Dendritic cell treated with granulocyte-macrophage colony-stimulating factor and Interleukin-4, amounts not matched to agents 40 ng/mL and 50 ng/mL, for 4 days (primary cell): ENCODE measurements at regions not wholly inside any gene's neighbourhood (a gene's known extent, or its start where the extent isn't known, plus 50 kb on each side); places are given as distances from the start of the nearest gene placed in this dataset.

ENCODE experiments used
- H3K27ac Mint-ChIP-seq: one replicate; pipeline ENCODE4 v1.8.0; 2022; ENCODE audit warnings: mild to moderate bottlenecking, mixed read lengths
- H3K27me3 Mint-ChIP-seq: one replicate; pipeline ENCODE4 v1.8.0; 2022; ENCODE audit warnings: mild to moderate bottlenecking, mixed read lengths
- H3K36me3 Mint-ChIP-seq: one replicate; pipeline ENCODE4 v1.8.0; 2022; ENCODE audit warnings: low read depth, mixed read lengths
- H3K4me1 Mint-ChIP-seq: one replicate; pipeline ENCODE4 v1.8.0; 2022; ENCODE audit warnings: low read depth, mixed read lengths
- H3K4me3 Mint-ChIP-seq: one replicate; pipeline ENCODE4 v1.8.0; 2022; ENCODE audit warnings: mild to moderate bottlenecking, moderate library complexity, mixed read lengths
- H3K9me3 Mint-ChIP-seq: one replicate; pipeline ENCODE4 v1.8.0; 2022; ENCODE audit warnings: mixed read lengths
- intact Hi-C: fragments of 100-400 bp; cut with micrococcal nuclease; formaldehyde crosslinking; loops from one replicate; pipeline ENCODE4 v1.15.0; 2022

DNA sequence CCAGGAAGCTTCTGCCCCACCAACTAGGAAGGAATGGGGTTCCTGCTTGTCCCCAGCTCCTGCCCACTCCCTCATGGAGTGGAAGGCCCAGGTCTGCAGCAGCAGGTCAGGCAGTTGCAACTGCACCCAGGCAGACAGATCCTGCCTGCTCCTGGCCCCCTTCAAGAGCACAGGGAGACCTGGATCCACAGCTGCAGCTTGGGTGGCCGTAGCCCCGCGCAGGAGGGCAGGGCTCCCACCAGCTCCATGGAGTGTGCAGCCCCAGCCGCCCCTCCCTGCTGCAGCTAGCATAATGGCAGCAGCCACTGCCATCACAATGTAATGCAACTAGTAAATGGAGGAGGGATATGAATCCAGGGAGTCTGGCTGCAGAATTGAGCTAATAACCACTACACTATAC, 187.5 kb upstream of the PLET1 start:
- Mint-ChIP-seq H3K27me3 (no peaks in the 10 kb centered on the region), H3K27ac (no peak overlapping the region), H3K4me1 (no peaks in the 10 kb centered on the region), H3K9me3 (peaks cover 20% of the 10 kb centered on the region), H3K36me3 (no peaks in the 10 kb centered on the region), H3K4me3 (no peak overlapping the region)
- intact Hi-C loops: no loop called here

DNA sequence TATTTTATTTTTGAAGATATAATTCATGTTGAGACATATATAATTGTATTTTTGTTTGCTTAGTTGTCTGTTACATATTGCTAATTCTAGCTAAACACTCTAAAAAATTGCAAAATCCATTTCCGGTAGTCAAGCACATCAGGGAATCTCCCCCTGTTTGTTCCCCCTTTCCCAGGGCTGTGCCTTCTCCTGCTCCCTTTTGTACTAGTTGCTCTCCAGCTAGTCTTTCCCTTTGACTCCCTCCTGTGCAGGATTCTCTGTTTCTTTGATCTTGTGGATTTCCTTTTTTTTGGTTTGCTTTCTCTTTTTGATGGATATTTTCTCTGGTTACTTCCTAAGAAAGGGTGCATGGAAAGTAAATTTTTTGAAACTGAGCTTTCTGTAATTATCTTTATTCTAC, 188.1 kb upstream of the PLET1 start:
- H3K9me3 Mint-ChIP-seq: peaks cover 17% of the 10 kb centered on the region
- intact Hi-C loops: no loop called here
- H3K4me3 Mint-ChIP-seq: no peak overlapping the region
- H3K27me3 Mint-ChIP-seq: no peaks in the 10 kb centered on the region
- no peaks in the 10 kb centered on the region for H3K36me3 Mint-ChIP-seq
- H3K27ac Mint-ChIP-seq: no peak overlapping the region
- H3K4me1 Mint-ChIP-seq: no peaks in the 10 kb centered on the region

DNA sequence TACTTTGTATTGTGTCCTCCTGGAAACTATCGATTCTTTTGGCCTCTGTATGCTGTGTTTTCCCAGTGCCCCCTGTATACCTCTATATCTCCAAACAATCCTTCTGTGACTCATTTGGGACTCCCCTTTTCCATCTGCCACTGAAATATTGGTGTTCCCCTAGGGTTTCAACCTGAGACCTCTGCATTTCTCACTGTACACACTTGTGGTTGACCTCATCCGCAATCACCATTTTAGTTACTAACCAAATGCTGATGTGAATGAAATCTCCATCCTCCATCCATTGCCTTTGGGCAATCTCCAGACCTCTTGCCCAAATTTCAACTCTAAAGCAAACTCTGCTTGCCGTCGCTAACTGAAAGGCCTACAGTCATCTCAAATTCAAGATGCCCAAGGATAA, 190.6 kb upstream of the PLET1 start:
- H3K27ac Mint-ChIP-seq: no peak overlapping the region
- no peak overlapping the region for H3K4me3 Mint-ChIP-seq
- no peaks in the 10 kb centered on the region for H3K27me3 Mint-ChIP-seq
- H3K9me3 Mint-ChIP-seq: no peaks in the 10 kb centered on the region
- no peaks in the 10 kb centered on the region for H3K4me1 Mint-ChIP-seq
- H3K36me3 Mint-ChIP-seq: no peaks in the 10 kb centered on the region
- intact Hi-C loops: loop anchor here (5.0 kb wide), 1 partner anchor 159 kb away; no protein-coding TSS in a partner anchor

DNA sequence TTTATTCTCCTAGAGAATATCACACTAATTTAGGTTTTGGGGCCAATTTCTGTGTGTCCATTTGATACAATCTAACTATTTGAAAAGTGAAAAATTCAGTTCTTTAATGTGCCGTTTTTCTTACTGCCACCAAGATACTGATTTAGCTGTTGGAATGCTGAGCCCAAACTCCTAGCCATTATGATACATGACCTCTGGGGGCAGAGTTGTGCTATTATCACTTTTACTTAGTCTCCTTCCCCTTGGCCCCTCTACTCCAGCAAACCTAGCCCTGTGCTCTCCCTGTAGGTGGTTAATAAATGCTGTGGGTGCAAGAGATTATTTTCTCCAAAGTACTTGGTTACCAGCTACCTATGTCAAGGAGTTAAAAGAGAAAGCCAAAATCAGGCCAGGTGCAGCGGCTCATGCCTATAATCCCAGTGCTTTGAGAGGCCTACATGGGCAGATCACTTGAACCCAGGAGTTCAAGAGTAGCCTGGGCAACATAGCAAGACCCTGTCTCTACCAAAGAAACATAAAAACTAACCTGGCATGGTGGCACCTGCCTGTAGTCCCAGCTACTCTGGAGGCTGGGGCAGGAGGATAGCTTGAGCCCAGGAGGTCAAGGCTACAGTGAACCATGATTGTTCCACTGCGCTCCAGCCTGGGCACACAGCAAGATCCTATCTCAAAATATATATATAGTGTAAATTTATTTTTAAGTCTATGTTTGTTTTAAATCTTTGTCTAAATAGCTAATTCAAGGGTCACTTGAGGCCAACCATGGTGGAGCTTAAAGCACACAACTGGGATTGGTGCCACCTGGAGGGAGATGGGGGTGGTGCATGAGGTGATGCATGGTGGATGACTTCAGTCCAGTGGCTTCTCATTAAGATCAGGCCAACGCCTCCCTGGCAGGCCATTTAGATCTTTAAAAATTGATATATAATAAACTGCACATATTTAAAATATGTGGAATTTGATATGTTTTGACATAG, 193.2 kb upstream of the PLET1 start:
- no peaks in the 10 kb centered on the region for H3K36me3 Mint-ChIP-seq
- H3K4me1 Mint-ChIP-seq: no peaks in the 10 kb centered on the region
- H3K9me3 Mint-ChIP-seq: no peaks in the 10 kb centered on the region
- H3K27ac Mint-ChIP-seq: no peak overlapping the region
- H3K4me3 Mint-ChIP-seq: no peak overlapping the region
- intact Hi-C loops: loop anchor here (5.0 kb wide), 1 partner anchor 162 kb away; no protein-coding TSS in a partner anchor
- H3K27me3 Mint-ChIP-seq: no peaks in the 10 kb centered on the region

DNA sequence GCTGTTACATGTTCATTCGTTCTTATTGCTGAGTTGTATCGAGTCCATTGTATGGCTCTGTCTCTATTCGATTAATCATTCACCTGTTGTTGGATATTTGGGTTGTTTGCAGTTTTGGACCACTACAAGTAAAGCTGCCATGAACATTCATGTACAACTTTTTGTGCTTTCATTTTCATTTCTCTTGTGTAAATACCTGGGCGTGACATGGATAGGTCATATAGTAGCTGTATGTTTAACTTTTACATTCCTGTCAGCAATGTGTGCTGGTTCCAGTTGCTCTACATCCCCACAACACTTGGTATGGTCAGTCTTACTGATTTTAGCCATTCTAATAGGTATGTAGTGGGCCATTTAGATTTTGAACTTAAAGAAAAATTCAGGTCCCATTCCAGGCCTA, 194.2 kb upstream of the PLET1 start:
- Mint-ChIP-seq H3K4me3 (no peak overlapping the region), H3K27ac (no peak overlapping the region), H3K4me1 (no peaks in the 10 kb centered on the region), H3K36me3 (no peaks in the 10 kb centered on the region), H3K27me3 (no peaks in the 10 kb centered on the region), H3K9me3 (no peaks in the 10 kb centered on the region)
- intact Hi-C loops: loop anchor here (5.0 kb wide), 1 partner anchor 163 kb away; no protein-coding TSS in a partner anchor

DNA sequence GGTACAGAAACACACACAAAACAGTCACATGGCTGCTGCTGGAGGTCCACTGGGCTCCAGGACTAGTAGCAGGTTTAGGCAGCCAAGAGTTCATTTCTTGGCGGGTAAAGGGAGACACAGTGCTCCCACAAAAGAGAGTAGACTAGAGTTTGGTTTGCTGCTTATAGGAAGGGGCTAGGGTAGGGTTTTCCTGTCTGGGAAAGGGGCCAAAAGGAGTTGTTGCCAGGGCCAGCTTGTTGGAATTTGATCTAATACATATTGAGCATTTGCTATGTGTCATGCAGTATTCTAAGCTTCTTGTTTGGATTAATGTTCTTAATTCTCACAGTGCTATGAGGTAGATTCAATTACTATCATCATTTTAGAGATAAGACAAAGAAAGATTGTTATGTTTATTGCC, 195.1 kb upstream of the PLET1 start:
- Mint-ChIP-seq H3K27ac (no peak overlapping the region), H3K36me3 (no peaks in the 10 kb centered on the region), H3K4me1 (no peaks in the 10 kb centered on the region), H3K4me3 (no peak overlapping the region), H3K9me3 (no peaks in the 10 kb centered on the region), H3K27me3 (no peaks in the 10 kb centered on the region)
- intact Hi-C loops: no loop called here

DNA sequence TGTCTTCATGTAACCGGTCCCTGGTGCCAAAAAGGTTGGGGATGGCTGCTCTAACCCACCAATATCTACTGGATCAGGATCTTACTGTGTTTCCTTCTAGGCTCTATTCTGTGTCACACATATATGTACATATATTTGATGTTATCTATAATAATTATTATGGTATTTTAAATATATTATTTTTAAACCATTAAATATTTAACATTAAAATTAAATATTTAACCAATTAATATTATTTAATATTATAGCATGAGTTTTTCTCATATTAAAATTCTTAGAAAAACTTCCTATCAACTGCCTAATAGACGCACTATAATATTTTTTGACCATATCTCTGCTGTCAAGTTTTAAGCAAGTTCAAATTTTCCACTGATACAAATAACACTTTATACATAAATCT, 196.9 kb upstream of the PLET1 start:
- Mint-ChIP-seq H3K27me3 (no peaks in the 10 kb centered on the region), H3K36me3 (no peaks in the 10 kb centered on the region), H3K4me3 (no peak overlapping the region), H3K9me3 (peaks cover 8% of the 10 kb centered on the region), H3K4me1 (no peaks in the 10 kb centered on the region), H3K27ac (no peak overlapping the region)
- intact Hi-C loops: no loop called here

DNA sequence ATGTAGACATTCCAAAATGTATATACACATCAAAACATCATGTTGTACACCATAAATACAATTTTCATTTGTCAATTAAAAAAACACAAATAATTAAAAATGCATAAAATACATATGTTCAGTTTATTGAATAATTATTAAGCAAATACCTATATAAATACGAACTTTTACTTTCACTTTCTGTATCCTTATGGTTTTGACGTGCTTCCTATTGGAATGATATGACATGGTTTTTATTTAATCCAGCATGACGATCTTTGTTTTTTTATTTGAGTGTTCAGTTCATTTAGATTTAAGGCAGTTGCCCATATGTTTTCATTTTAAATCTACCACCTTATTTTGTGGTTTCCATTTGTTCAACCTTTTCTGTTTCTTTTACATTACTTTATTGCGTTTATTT, 198.3 kb upstream of the PLET1 start:
- Mint-ChIP-seq H3K36me3 (no peaks in the 10 kb centered on the region), H3K9me3 (peaks cover 8% of the 10 kb centered on the region), H3K4me3 (no peak overlapping the region), H3K27ac (no peak overlapping the region), H3K27me3 (no peaks in the 10 kb centered on the region), H3K4me1 (no peaks in the 10 kb centered on the region)
- intact Hi-C loops: no loop called here

DNA sequence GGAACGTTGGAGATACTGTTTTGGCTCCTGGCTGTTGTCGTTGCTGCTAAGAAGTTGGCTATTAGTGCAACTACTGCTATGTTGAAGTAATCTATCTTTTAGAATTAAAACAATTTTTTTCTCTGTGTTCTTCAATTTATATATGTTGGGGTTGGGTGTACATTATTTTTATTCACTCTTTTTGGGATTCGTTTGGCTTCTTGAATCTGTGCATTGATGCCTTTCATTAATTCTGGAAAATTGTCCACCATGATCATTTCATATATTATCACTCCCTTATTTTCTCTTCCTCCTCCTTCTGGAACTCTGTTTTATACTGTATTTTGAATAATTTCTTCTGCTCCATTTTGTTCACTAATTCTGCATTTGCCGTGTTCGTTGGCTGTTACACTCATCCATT, 199.5 kb upstream of the PLET1 start:
- H3K27me3 Mint-ChIP-seq: no peaks in the 10 kb centered on the region
- peaks cover 8% of the 10 kb centered on the region for H3K9me3 Mint-ChIP-seq
- H3K27ac Mint-ChIP-seq: no peak overlapping the region
- no peaks in the 10 kb centered on the region for H3K4me1 Mint-ChIP-seq
- intact Hi-C loops: no loop called here
- H3K36me3 Mint-ChIP-seq: no peaks in the 10 kb centered on the region
- no peak overlapping the region for H3K4me3 Mint-ChIP-seq

DNA sequence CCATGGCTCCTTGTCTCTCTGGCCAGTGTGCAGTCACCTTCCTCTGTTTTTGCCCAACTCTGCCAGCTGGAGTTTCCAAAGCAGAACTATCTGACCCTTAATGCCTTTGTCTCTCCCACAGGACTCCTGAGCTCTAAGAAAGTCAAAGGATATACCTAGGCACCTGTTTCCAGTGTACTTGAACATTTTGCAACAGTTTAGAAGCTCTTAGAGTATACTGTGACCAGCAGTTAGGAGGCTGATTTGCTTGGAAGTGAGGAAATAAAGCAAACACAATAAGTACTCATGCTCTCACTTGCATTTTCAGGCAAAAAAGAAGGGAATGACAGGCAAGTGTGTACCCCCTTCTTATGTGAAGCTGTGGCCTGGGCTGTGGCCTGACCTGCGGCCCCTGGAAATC, 204.3 kb upstream of the PLET1 start:
- Mint-ChIP-seq H3K27me3 (no peaks in the 10 kb centered on the region), H3K4me3 (no peak overlapping the region)

DNA sequence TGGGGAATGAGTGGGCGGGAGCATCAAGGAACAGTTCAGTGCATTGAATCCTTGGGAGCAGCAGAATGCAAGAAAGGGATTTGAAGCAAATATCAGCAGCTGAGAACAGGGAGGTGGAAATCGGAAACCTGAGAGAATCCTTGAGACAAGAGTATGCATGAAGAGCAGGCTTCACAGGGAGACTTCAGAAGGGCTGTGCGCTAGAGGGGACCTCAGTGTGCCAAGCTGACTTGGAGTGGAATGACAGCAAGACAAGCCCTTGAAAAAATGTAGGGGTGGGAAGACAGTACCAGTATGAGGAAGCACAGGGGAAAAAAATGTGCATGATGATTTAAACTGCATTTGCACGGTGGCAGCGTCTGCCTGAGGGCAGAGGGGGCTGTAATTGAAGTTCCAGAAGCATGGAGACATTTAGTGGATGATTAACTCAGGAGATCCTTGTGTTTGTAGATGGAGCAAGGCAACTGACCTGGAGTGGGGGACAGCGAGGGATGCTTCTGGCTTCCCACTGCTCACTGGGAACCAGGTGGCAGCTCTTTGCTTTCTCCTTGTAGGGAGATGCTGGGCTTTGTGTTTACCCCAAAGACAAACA, 204.9 kb upstream of the PLET1 start:
- intact Hi-C loops: no loop called here
- peaks cover 8% of the 10 kb centered on the region for H3K9me3 Mint-ChIP-seq
- H3K27ac Mint-ChIP-seq: no peak overlapping the region
- no peaks in the 10 kb centered on the region for H3K36me3 Mint-ChIP-seq
- no peak overlapping the region for H3K4me3 Mint-ChIP-seq
- no peaks in the 10 kb centered on the region for H3K4me1 Mint-ChIP-seq
- H3K27me3 Mint-ChIP-seq: no peaks in the 10 kb centered on the region

More for the DNA sequence above, 204.3 kb upstream of the PLET1 start:
- Mint-ChIP-seq H3K9me3 (peaks cover 8% of the 10 kb centered on the region), H3K36me3 (no peaks in the 10 kb centered on the region), H3K27ac (no peak overlapping the region), H3K4me1 (no peaks in the 10 kb centered on the region)
- intact Hi-C loops: no loop called here

DNA sequence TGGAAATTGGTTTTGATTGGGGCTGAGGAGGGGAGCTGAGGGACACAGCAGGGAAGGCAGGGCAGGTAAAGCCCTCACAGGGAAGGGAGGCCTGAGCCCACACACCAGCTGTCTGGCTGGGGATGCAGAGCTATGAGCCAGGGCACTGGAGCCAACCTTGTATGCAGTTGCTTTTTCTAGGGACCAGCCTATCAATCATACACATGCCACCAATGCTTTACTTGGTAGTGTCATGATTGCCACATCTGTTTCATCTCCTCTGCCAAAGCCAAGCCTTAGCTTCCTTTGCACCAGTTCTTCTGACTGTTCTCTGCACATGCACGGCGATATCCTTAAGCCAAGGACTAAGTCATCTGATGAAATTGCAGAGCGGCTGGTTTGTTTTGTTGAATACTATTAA, 207.1 kb upstream of the PLET1 start:
- H3K4me1 Mint-ChIP-seq: no peaks in the 10 kb centered on the region
- intact Hi-C loops: no loop called here
- H3K27ac Mint-ChIP-seq: no peak overlapping the region
- no peaks in the 10 kb centered on the region for H3K36me3 Mint-ChIP-seq
- no peak overlapping the region for H3K4me3 Mint-ChIP-seq
- H3K27me3 Mint-ChIP-seq: peaks cover 3% of the 10 kb centered on the region
- no peaks in the 10 kb centered on the region for H3K9me3 Mint-ChIP-seq

DNA sequence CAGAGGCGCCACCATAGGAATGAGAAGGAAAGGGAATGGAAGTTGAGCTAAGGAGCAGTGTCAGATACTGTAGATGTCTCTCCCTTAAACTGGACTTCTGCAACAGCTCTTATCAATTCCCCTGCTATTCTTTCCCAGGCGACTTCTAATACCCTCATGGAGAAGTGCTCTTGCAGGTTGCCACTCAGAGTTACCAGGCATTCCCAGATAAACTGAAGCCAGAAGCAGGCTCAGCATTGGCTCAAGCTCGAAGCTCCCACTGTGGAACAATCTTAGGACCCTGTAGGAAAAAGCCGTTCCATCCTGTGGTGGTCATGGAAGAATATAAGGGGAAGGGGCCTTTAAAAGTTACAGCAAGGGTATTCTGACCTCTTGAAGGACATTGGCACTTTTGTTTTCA, 208.7 kb upstream of the PLET1 start:
- no peak overlapping the region for H3K27ac Mint-ChIP-seq
- intact Hi-C loops: no loop called here
- H3K36me3 Mint-ChIP-seq: no peaks in the 10 kb centered on the region
- H3K9me3 Mint-ChIP-seq: no peaks in the 10 kb centered on the region
- no peaks in the 10 kb centered on the region for H3K4me1 Mint-ChIP-seq
- peaks cover 3% of the 10 kb centered on the region for H3K27me3 Mint-ChIP-seq
- H3K4me3 Mint-ChIP-seq: no peak overlapping the region

DNA sequence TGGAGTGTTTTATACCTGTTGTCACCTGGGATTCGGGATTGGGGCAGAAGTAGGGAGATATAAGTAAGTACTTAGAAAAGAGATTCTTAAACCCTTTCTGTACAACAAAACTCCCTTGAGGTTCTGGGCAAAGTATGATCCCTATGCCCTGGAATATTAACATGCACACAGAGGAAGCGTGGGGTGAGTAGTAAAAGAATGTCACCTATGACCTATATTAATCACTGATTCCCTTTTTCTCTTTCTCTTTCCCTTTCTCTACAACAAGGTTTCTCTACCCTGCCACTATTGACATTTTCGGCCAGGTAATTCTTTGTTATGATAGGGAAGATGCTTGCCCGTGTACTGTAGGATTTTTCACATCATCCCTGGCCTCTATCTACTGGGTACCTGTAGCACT, 209.7 kb upstream of the PLET1 start:
- intact Hi-C loops: no loop called here
- Mint-ChIP-seq H3K4me1 (no peaks in the 10 kb centered on the region), H3K9me3 (no peaks in the 10 kb centered on the region), H3K27me3 (peaks cover 3% of the 10 kb centered on the region), H3K4me3 (no peak overlapping the region), H3K36me3 (no peaks in the 10 kb centered on the region), H3K27ac (no peak overlapping the region)
